Stimulated activated effector memory CD8-positive, alpha-beta T cell treated with anti-CD3 and anti-CD28 coated beads, Interleukin-12 subunit alpha, Interleukin-12 subunit beta, amount 100 ng/mL, for 72 hours (primary cell): ENCODE measurements at regions not wholly inside any gene's neighbourhood (a gene's known extent, or its start where the extent isn't known, plus 50 kb on each side); places are given as distances from the start of the nearest gene placed in this dataset.
A peak's percentile ranks its signal among the peaks of the same experiment; 100 is the strongest.

Source experiments
- ATAC-seq: fragments of 150-1000 bp; cut with Tn5 transposase; 2 replicates; pipeline ENCODE4 v1.10.0; 2021
- DNase-seq, 2 donors: peaks; one replicate each; pipeline ENCODE4 v3.0.0; 2021 to 2022; ENCODE audit warnings: low spot score in 2 of 2
- H3K27ac Mint-ChIP-seq: one replicate; pipeline ENCODE4 v1.8.0; 2022; ENCODE audit warnings: mild to moderate bottlenecking, mixed read lengths
- H3K36me3 Mint-ChIP-seq: one replicate; pipeline ENCODE4 v1.8.0; 2022; ENCODE audit warnings: mild to moderate bottlenecking, mixed read lengths
- H3K4me1 Mint-ChIP-seq: one replicate; pipeline ENCODE4 v1.8.0; 2022; ENCODE audit warnings: mixed read lengths
- H3K4me3 Mint-ChIP-seq: one replicate; pipeline ENCODE4 v1.8.0; 2022; ENCODE audit warnings: mild to moderate bottlenecking, mixed read lengths
- H3K9me3 Mint-ChIP-seq: one replicate; pipeline ENCODE4 v1.8.0; 2022; ENCODE audit warnings: mixed read lengths

- Mint-ChIP-seq H3K27ac (no peak overlapping the region), H3K4me3 (no peak overlapping the region)
- no peak for ATAC-seq
These were observed 346.1 kb downstream of the CYP26B1 start for GRCh38 chr2:71801556-71801955.

GRCh38 chr2:71800851-71801250 is 346.8 kb downstream of the CYP26B1 start:
- H3K4me3 Mint-ChIP-seq = no peak overlapping the region
- no peak overlapping the region for H3K27ac Mint-ChIP-seq
- H3K4me1 Mint-ChIP-seq = no peaks in the 10 kb centered on the region
- H3K9me3 Mint-ChIP-seq = no peaks in the 10 kb centered on the region
- DNase-seq = no peak
- ATAC-seq = no peak
- no peaks in the 10 kb centered on the region for H3K36me3 Mint-ChIP-seq

More at GRCh38 chr2:71801556-71801955, 346.1 kb downstream of the CYP26B1 start:
- no peak for DNase-seq
- Mint-ChIP-seq H3K9me3 (no peaks in the 10 kb centered on the region), H3K4me1 (no peaks in the 10 kb centered on the region), H3K36me3 (no peaks in the 10 kb centered on the region)

GRCh38 chr2:71800106-71800809 is 346.9 kb downstream of the DYSF start:
- no peaks in the 10 kb centered on the region for H3K9me3 Mint-ChIP-seq
- no peaks in the 10 kb centered on the region for H3K4me1 Mint-ChIP-seq
- DNase-seq (no peak), ATAC-seq (no peak)
- no peak overlapping the region for H3K4me3 Mint-ChIP-seq
- no peaks in the 10 kb centered on the region for H3K36me3 Mint-ChIP-seq
- H3K27ac Mint-ChIP-seq = no peak overlapping the region

- no peak for ATAC-seq
- no peak overlapping the region for H3K27ac Mint-ChIP-seq
- H3K4me1 Mint-ChIP-seq = no peaks in the 10 kb centered on the region
- no peaks in the 10 kb centered on the region for H3K36me3 Mint-ChIP-seq
- H3K4me3 Mint-ChIP-seq = no peak overlapping the region
- no peaks in the 10 kb centered on the region for H3K9me3 Mint-ChIP-seq
- no peak for DNase-seq
These were observed 345.7 kb downstream of the DYSF start for GRCh38 chr2:71799013-71799575.

- H3K9me3 Mint-ChIP-seq = no peaks in the 10 kb centered on the region
- DNase-seq (peak; percentile 11 to 52), ATAC-seq (peak; percentile 31)
- no peak overlapping the region for H3K4me3 Mint-ChIP-seq
- no peaks in the 10 kb centered on the region for H3K36me3 Mint-ChIP-seq
- no peaks in the 10 kb centered on the region for H3K4me1 Mint-ChIP-seq
- H3K27ac Mint-ChIP-seq = no peak overlapping the region
These were observed 345.1 kb downstream of the DYSF start for GRCh38 chr2:71798266-71799012.

- H3K27ac Mint-ChIP-seq = no peak overlapping the region
- no peaks in the 10 kb centered on the region for H3K36me3 Mint-ChIP-seq
- H3K9me3 Mint-ChIP-seq = no peaks in the 10 kb centered on the region
- ATAC-seq (no peak), DNase-seq (no peak)
- H3K4me3 Mint-ChIP-seq = no peak overlapping the region
- no peaks in the 10 kb centered on the region for H3K4me1 Mint-ChIP-seq
These were observed 343.9 kb downstream of the DYSF start for GRCh38 chr2:71797035-71797810.

- no peak overlapping the region for H3K4me3 Mint-ChIP-seq
- no peaks in the 10 kb centered on the region for H3K4me1 Mint-ChIP-seq
- no peak for ATAC-seq
- no peak for DNase-seq
- no peak overlapping the region for H3K27ac Mint-ChIP-seq
- no peaks in the 10 kb centered on the region for H3K9me3 Mint-ChIP-seq
- H3K36me3 Mint-ChIP-seq = no peaks in the 10 kb centered on the region
These were observed 342.8 kb downstream of the DYSF start for GRCh38 chr2:71796174-71796593.

- Mint-ChIP-seq H3K4me3 (no peak overlapping the region), H3K4me1 (no peaks in the 10 kb centered on the region), H3K27ac (no peak overlapping the region), H3K9me3 (no peaks in the 10 kb centered on the region), H3K36me3 (no peaks in the 10 kb centered on the region)
- DNase-seq = no peak
- no peak for ATAC-seq
These were observed 342.1 kb downstream of the DYSF start for GRCh38 chr2:71795486-71795885.

GRCh38 chr2:71794611-71795010 is 341.2 kb downstream of the DYSF start:
- Mint-ChIP-seq H3K4me1 (no peaks in the 10 kb centered on the region), H3K36me3 (no peaks in the 10 kb centered on the region), H3K9me3 (no peaks in the 10 kb centered on the region), H3K4me3 (no peak overlapping the region), H3K27ac (no peak overlapping the region)
- DNase-seq = no peak
- no peak for ATAC-seq

GRCh38 chr2:71793926-71794325 is 340.6 kb downstream of the DYSF start:
- H3K9me3 Mint-ChIP-seq = no peaks in the 10 kb centered on the region

GRCh38 chr2:71792926-71793761 is 339.8 kb downstream of the DYSF start:
- Mint-ChIP-seq H3K9me3 (no peaks in the 10 kb centered on the region), H3K4me3 (no peak overlapping the region), H3K36me3 (no peaks in the 10 kb centered on the region), H3K4me1 (no peaks in the 10 kb centered on the region), H3K27ac (no peak overlapping the region)
- DNase-seq = no peak
- ATAC-seq = no peak

More at GRCh38 chr2:71793926-71794325, 340.6 kb downstream of the DYSF start:
- Mint-ChIP-seq H3K36me3 (no peaks in the 10 kb centered on the region), H3K27ac (no peak overlapping the region), H3K4me1 (no peaks in the 10 kb centered on the region), H3K4me3 (no peak overlapping the region)
- DNase-seq (no peak), ATAC-seq (no peak)

GRCh38 chr2:71791501-71792135 is 338.3 kb downstream of the DYSF start:
- ATAC-seq (no peak), DNase-seq (no peak)
- H3K4me3 Mint-ChIP-seq = no peak overlapping the region
- H3K4me1 Mint-ChIP-seq = no peaks in the 10 kb centered on the region
- no peaks in the 10 kb centered on the region for H3K9me3 Mint-ChIP-seq
- H3K27ac Mint-ChIP-seq = no peak overlapping the region
- H3K36me3 Mint-ChIP-seq = no peaks in the 10 kb centered on the region

GRCh38 chr2:71791061-71791450 is 337.7 kb downstream of the DYSF start:
- H3K27ac Mint-ChIP-seq = no peak overlapping the region
- H3K36me3 Mint-ChIP-seq = no peaks in the 10 kb centered on the region
- no peaks in the 10 kb centered on the region for H3K4me1 Mint-ChIP-seq
- H3K9me3 Mint-ChIP-seq = no peaks in the 10 kb centered on the region
- no peak overlapping the region for H3K4me3 Mint-ChIP-seq
- DNase-seq = no peak
- no peak for ATAC-seq
